Stimulated activated effector memory CD8-positive, alpha-beta T cell treated with anti-CD3 and anti-CD28 coated beads, Interleukin-12 subunit alpha, Interleukin-12 subunit beta, amount 100 ng/mL, for 72 hours (primary cell): ENCODE measurements at regions not wholly inside any gene's neighbourhood (a gene's known extent, or its start where the extent isn't known, plus 50 kb on each side); places are given as distances from the start of the nearest gene placed in this dataset.
"Not testable (repeated sequence)": the region's sequence is repeated elsewhere in the genome, so short reads cannot be mapped to it uniquely, and the experiment has no call there.

Experiments
- ATAC-seq: fragments of 150-1000 bp; cut with Tn5 transposase; 2 replicates; pipeline ENCODE4 v1.10.0; 2021
- DNase-seq, 2 donors: peaks; one replicate each; pipeline ENCODE4 v3.0.0; 2021 to 2022; ENCODE audit warnings: low spot score in 2 of 2
- H3K27ac Mint-ChIP-seq: one replicate; pipeline ENCODE4 v1.8.0; 2022; ENCODE audit warnings: mild to moderate bottlenecking, mixed read lengths
- H3K36me3 Mint-ChIP-seq: one replicate; pipeline ENCODE4 v1.8.0; 2022; ENCODE audit warnings: mild to moderate bottlenecking, mixed read lengths
- H3K4me1 Mint-ChIP-seq: one replicate; pipeline ENCODE4 v1.8.0; 2022; ENCODE audit warnings: mixed read lengths
- H3K4me3 Mint-ChIP-seq: one replicate; pipeline ENCODE4 v1.8.0; 2022; ENCODE audit warnings: mild to moderate bottlenecking, mixed read lengths
- H3K9me3 Mint-ChIP-seq: one replicate; pipeline ENCODE4 v1.8.0; 2022; ENCODE audit warnings: mixed read lengths

GRCh38 chr2:236782938-236783337, 213.3 kb downstream of the ACKR3 start:
- H3K4me1 Mint-ChIP-seq = peaks cover 6% of the 10 kb centered on the region
- ATAC-seq (no peak), DNase-seq (no peak)

GRCh38 chr2:236783417-236784020, 213.9 kb downstream of the ACKR3 start:
- Mint-ChIP-seq H3K27ac (no peak overlapping the region), H3K36me3 (no peaks in the 10 kb centered on the region), H3K9me3 (no peaks in the 10 kb centered on the region), H3K4me3 (no peak overlapping the region), H3K4me1 (peaks cover 6% of the 10 kb centered on the region)
- ATAC-seq = no peak
- DNase-seq = no peak

More at GRCh38 chr2:236782938-236783337, 213.3 kb downstream of the ACKR3 start:
- H3K27ac Mint-ChIP-seq = no peak overlapping the region
- no peaks in the 10 kb centered on the region for H3K36me3 Mint-ChIP-seq
- no peaks in the 10 kb centered on the region for H3K9me3 Mint-ChIP-seq
- no peak overlapping the region for H3K4me3 Mint-ChIP-seq

- ATAC-seq = no peak
- Mint-ChIP-seq H3K4me3 (no peak overlapping the region), H3K36me3 (no peaks in the 10 kb centered on the region), H3K4me1 (peaks cover 6% of the 10 kb centered on the region), H3K27ac (no peak overlapping the region), H3K9me3 (no peaks in the 10 kb centered on the region)
- DNase-seq = no peak
These were observed 216.0 kb downstream of the ACKR3 start for GRCh38 chr2:236785611-236786057.

- no peak overlapping the region for H3K27ac Mint-ChIP-seq
- DNase-seq = no peak
- H3K4me1 Mint-ChIP-seq = peaks cover 6% of the 10 kb centered on the region
- no peak overlapping the region for H3K4me3 Mint-ChIP-seq
- ATAC-seq = no peak
- no peaks in the 10 kb centered on the region for H3K9me3 Mint-ChIP-seq
- H3K36me3 Mint-ChIP-seq = no peaks in the 10 kb centered on the region
These were observed 217.1 kb downstream of the ACKR3 start for GRCh38 chr2:236786751-236787150.

- not testable (repeated sequence) for H3K27ac Mint-ChIP-seq, ATAC-seq, H3K4me1 Mint-ChIP-seq, DNase-seq, H3K9me3 Mint-ChIP-seq, H3K4me3 Mint-ChIP-seq, H3K36me3 Mint-ChIP-seq
These were observed 217.8 kb downstream of the ACKR3 start for GRCh38 chr2:236787376-236787775.

GRCh38 chr2:236787885-236788284, 218.3 kb downstream of the ACKR3 start:
- Mint-ChIP-seq H3K4me1 (peaks cover 6% of the 10 kb centered on the region), H3K4me3 (no peak overlapping the region), H3K27ac (no peak overlapping the region), H3K36me3 (no peaks in the 10 kb centered on the region), H3K9me3 (no peaks in the 10 kb centered on the region)
- no peak for DNase-seq
- ATAC-seq = no peak

GRCh38 chr2:236790963-236791362, 221.3 kb downstream of the ACKR3 start:
- no peak for DNase-seq
- Mint-ChIP-seq H3K4me1 (no peaks in the 10 kb centered on the region), H3K9me3 (no peaks in the 10 kb centered on the region), H3K27ac (no peak overlapping the region), H3K4me3 (no peak overlapping the region), H3K36me3 (no peaks in the 10 kb centered on the region)
- no peak for ATAC-seq

- Mint-ChIP-seq H3K9me3 (no peaks in the 10 kb centered on the region), H3K36me3 (no peaks in the 10 kb centered on the region), H3K27ac (no peak overlapping the region), H3K4me1 (no peaks in the 10 kb centered on the region), H3K4me3 (no peak overlapping the region)
- no peak for DNase-seq
- no peak for ATAC-seq
These were observed 223.7 kb downstream of the ACKR3 start for GRCh38 chr2:236793023-236794011.

- Mint-ChIP-seq H3K4me1 (no peaks in the 10 kb centered on the region), H3K36me3 (no peaks in the 10 kb centered on the region), H3K4me3 (no peak overlapping the region), H3K9me3 (no peaks in the 10 kb centered on the region), H3K27ac (no peak overlapping the region)
- DNase-seq (no peak), ATAC-seq (no peak)
These were observed 224.7 kb downstream of the ACKR3 start for GRCh38 chr2:236794176-236794957.

- H3K4me1 Mint-ChIP-seq = no peaks in the 10 kb centered on the region
- no peaks in the 10 kb centered on the region for H3K9me3 Mint-ChIP-seq
- H3K4me3 Mint-ChIP-seq = no peak overlapping the region
- H3K36me3 Mint-ChIP-seq = no peaks in the 10 kb centered on the region
- H3K27ac Mint-ChIP-seq = no peak overlapping the region
- ATAC-seq (no peak), DNase-seq (no peak)
These were observed 225.7 kb downstream of the ACKR3 start for GRCh38 chr2:236795169-236795860.

GRCh38 chr2:236795861-236796219, 226.2 kb downstream of the ACKR3 start:
- Mint-ChIP-seq H3K36me3 (no peaks in the 10 kb centered on the region), H3K27ac (no peak overlapping the region), H3K4me3 (no peak overlapping the region), H3K9me3 (no peaks in the 10 kb centered on the region), H3K4me1 (no peaks in the 10 kb centered on the region)
- ATAC-seq (no peak), DNase-seq (no peak)

- no peaks in the 10 kb centered on the region for H3K9me3 Mint-ChIP-seq
- H3K4me1 Mint-ChIP-seq = no peaks in the 10 kb centered on the region
- H3K4me3 Mint-ChIP-seq = no peak overlapping the region
- no peak overlapping the region for H3K27ac Mint-ChIP-seq
- ATAC-seq (no peak), DNase-seq (no peak)
- H3K36me3 Mint-ChIP-seq = no peaks in the 10 kb centered on the region
These were observed 226.6 kb downstream of the ACKR3 start for GRCh38 chr2:236796236-236796635.

GRCh38 chr2:236797411-236797810, 227.8 kb downstream of the ACKR3 start:
- ATAC-seq (no peak), DNase-seq (no peak)
- no peaks in the 10 kb centered on the region for H3K36me3 Mint-ChIP-seq
- H3K4me3 Mint-ChIP-seq = no peak overlapping the region
- H3K9me3 Mint-ChIP-seq = no peaks in the 10 kb centered on the region
- H3K27ac Mint-ChIP-seq = no peak overlapping the region
- H3K4me1 Mint-ChIP-seq = no peaks in the 10 kb centered on the region

- H3K4me3 Mint-ChIP-seq = no peak overlapping the region
- H3K27ac Mint-ChIP-seq = no peak overlapping the region
- no peak for ATAC-seq
- DNase-seq = no peak
- no peaks in the 10 kb centered on the region for H3K9me3 Mint-ChIP-seq
- H3K4me1 Mint-ChIP-seq = no peaks in the 10 kb centered on the region
- no peaks in the 10 kb centered on the region for H3K36me3 Mint-ChIP-seq
These were observed 228.9 kb downstream of the ACKR3 start for GRCh38 chr2:236798491-236798890.
